ENCODE measurements at regions not wholly inside any gene's neighbourhood (a gene's known extent, or its start where the extent isn't known, plus 50 kb on each side); places are given as distances from the start of the nearest gene placed in this dataset.

- H3K36me3 ChIP-seq (replicated peaks; ENCODE audit: low read depth, low read length): no peaks in the 10 kb centered on the region
- no peaks in the 10 kb centered on the region for H4K20me1 ChIP-seq (ENCODE audit: insufficient read depth, low read length)
- no peaks in the 10 kb centered on the region for H3K79me2 ChIP-seq (ENCODE audit: low read length)
- H3K9ac ChIP-seq (ENCODE audit: low read length): no peak overlapping the region
- TF ChIP-seq EZH2phosphoT487 (IDR thresholded peaks at IDR 0.05; ENCODE audit: low read depth) (no peak), CTCF (IDR thresholded peaks at IDR 0.05; ENCODE audit: low read depth, low read length) (no peak)
- no peak overlapping the region for H3K4me3 ChIP-seq (ENCODE audit: low read length)
- H3K4me2 ChIP-seq (ENCODE audit: low read length): no peak overlapping the region
- peaks cover 27% of the 10 kb centered on the region for H3K4me1 ChIP-seq (ENCODE audit: low read length)
- peaks cover 42% of the 10 kb centered on the region for H3K27me3 ChIP-seq (ENCODE audit: low read depth, low read length)
- no peaks in the 10 kb centered on the region for H3K9me3 ChIP-seq (ENCODE audit: insufficient read depth, low read length)
- H2AFZ ChIP-seq (ENCODE audit: low read depth, low read length): no peak overlapping the region
- no peak overlapping the region for H3K27ac ChIP-seq (ENCODE audit: low read length)
Measured at GRCh38 chr2:9762164-9762563, 81.1 kb upstream of the TAF1B start.

- Histone ChIP-seq H3K4me3 (ENCODE audit: low read length) (no peak overlapping the region), H3K4me1 (ENCODE audit: low read length) (peaks cover 35% of the 10 kb centered on the region), H2AFZ (ENCODE audit: low read depth, low read length) (no peak overlapping the region), H3K4me2 (ENCODE audit: low read length) (no peak overlapping the region), H3K27ac (ENCODE audit: low read length) (no peak overlapping the region), H4K20me1 (ENCODE audit: insufficient read depth, low read length) (no peaks in the 10 kb centered on the region), H3K27me3 (ENCODE audit: low read depth, low read length) (peaks cover 42% of the 10 kb centered on the region), H3K36me3 (replicated peaks; ENCODE audit: low read depth, low read length) (no peaks in the 10 kb centered on the region), H3K9ac (ENCODE audit: low read length) (no peak overlapping the region), H3K9me3 (ENCODE audit: insufficient read depth, low read length) (no peaks in the 10 kb centered on the region), H3K79me2 (ENCODE audit: low read length) (no peaks in the 10 kb centered on the region)
- TF ChIP-seq CTCF (IDR thresholded peaks at IDR 0.05; ENCODE audit: low read depth, low read length) (no peak), EZH2phosphoT487 (IDR thresholded peaks at IDR 0.05; ENCODE audit: low read depth) (no peak)
Measured at GRCh38 chr2:9762941-9763340, 80.3 kb upstream of the TAF1B start.

GRCh38 chr2:9763356-9764152, 79.7 kb upstream of the TAF1B start:
- Histone ChIP-seq H3K9ac (ENCODE audit: low read length) (no peak overlapping the region), H3K4me2 (ENCODE audit: low read length) (peak overlapping the region; percentile 60), H3K27ac (ENCODE audit: low read length) (no peak overlapping the region), H3K27me3 (ENCODE audit: low read depth, low read length) (peaks cover 42% of the 10 kb centered on the region), H3K4me1 (ENCODE audit: low read length) (peaks cover 39% of the 10 kb centered on the region), H3K36me3 (replicated peaks; ENCODE audit: low read depth, low read length) (no peaks in the 10 kb centered on the region), H2AFZ (ENCODE audit: low read depth, low read length) (no peak overlapping the region), H3K9me3 (ENCODE audit: insufficient read depth, low read length) (no peaks in the 10 kb centered on the region), H3K79me2 (ENCODE audit: low read length) (no peaks in the 10 kb centered on the region), H3K4me3 (ENCODE audit: low read length) (peak overlapping the region; percentile 35; the same call in 1 of the 2 replicates), H4K20me1 (ENCODE audit: insufficient read depth, low read length) (no peaks in the 10 kb centered on the region)
- TF ChIP-seq CTCF (IDR thresholded peaks at IDR 0.05; ENCODE audit: low read depth, low read length) (no peak), EZH2phosphoT487 (IDR thresholded peaks at IDR 0.05; ENCODE audit: low read depth) (no peak)

GRCh38 chr2:9764153-9764778, 79.0 kb upstream of the TAF1B start:
- Histone ChIP-seq H3K27me3 (ENCODE audit: low read depth, low read length) (peaks cover 35% of the 10 kb centered on the region), H3K4me2 (ENCODE audit: low read length) (peak overlapping the region; percentile 60), H3K36me3 (replicated peaks; ENCODE audit: low read depth, low read length) (no peaks in the 10 kb centered on the region), H3K4me1 (ENCODE audit: low read length) (peaks cover 39% of the 10 kb centered on the region), H3K79me2 (ENCODE audit: low read length) (no peaks in the 10 kb centered on the region), H2AFZ (ENCODE audit: low read depth, low read length) (no peak overlapping the region), H3K4me3 (ENCODE audit: low read length) (peak overlapping the region; percentile 35; the same call in 1 of the 2 replicates), H3K27ac (ENCODE audit: low read length) (no peak overlapping the region), H3K9ac (ENCODE audit: low read length) (no peak overlapping the region), H4K20me1 (ENCODE audit: insufficient read depth, low read length) (no peaks in the 10 kb centered on the region), H3K9me3 (ENCODE audit: insufficient read depth, low read length) (no peaks in the 10 kb centered on the region)
- no peak for TF ChIP-seq EZH2phosphoT487 (IDR thresholded peaks at IDR 0.05; ENCODE audit: low read depth)
- no peak for TF ChIP-seq CTCF (IDR thresholded peaks at IDR 0.05; ENCODE audit: low read depth, low read length)
